ENCODE measurements at regions not wholly inside any gene's neighbourhood (a gene's known extent, or its start where the extent isn't known, plus 50 kb on each side); places are given as distances from the start of the nearest gene placed in this dataset.
"Not testable (repeated sequence)": the region's sequence is repeated elsewhere in the genome, so short reads cannot be mapped to it uniquely, and the experiment has no call there.

- ATAC-seq (ENCODE audit: insufficient read depth, low read depth); H3K27ac ChIP-seq (ENCODE audit: low read length); DNase-seq; H3K36me3 ChIP-seq (ENCODE audit: insufficient read depth, low read length); H2AFZ ChIP-seq (ENCODE audit: low read depth, low read length); H3K4me3 ChIP-seq (ENCODE audit: low read depth in 1 of 2, low read length in 2 of 2); H3K9ac ChIP-seq (ENCODE audit: low read depth, low read length); H3K4me2 ChIP-seq (ENCODE audit: insufficient read depth, low read length); H3K27me3 ChIP-seq (ENCODE audit: insufficient read depth, low read length, poor library complexity); H3K4me1 ChIP-seq (ENCODE audit: insufficient read depth, low read length); H3K79me2 ChIP-seq (ENCODE audit: insufficient read depth, low read length); H3K9me3 ChIP-seq (ENCODE audit: insufficient read depth, low read length, severe bottlenecking); H4K20me1 ChIP-seq (ENCODE audit: insufficient read depth, low read length): not testable (repeated sequence)
Measured at GRCh38 chrY:6495456-6495855, 249.4 kb downstream of the TSPY2 start.

- not testable (repeated sequence) for H3K9ac ChIP-seq (ENCODE audit: low read depth, low read length); H3K4me1 ChIP-seq (ENCODE audit: insufficient read depth, low read length); H3K36me3 ChIP-seq (ENCODE audit: insufficient read depth, low read length); DNase-seq; H4K20me1 ChIP-seq (ENCODE audit: insufficient read depth, low read length); H3K4me3 ChIP-seq (ENCODE audit: low read depth in 1 of 2, low read length in 2 of 2); H3K79me2 ChIP-seq (ENCODE audit: insufficient read depth, low read length); H3K27me3 ChIP-seq (ENCODE audit: insufficient read depth, low read length, poor library complexity); ATAC-seq (ENCODE audit: insufficient read depth, low read depth); H3K9me3 ChIP-seq (ENCODE audit: insufficient read depth, low read length, severe bottlenecking); H3K4me2 ChIP-seq (ENCODE audit: insufficient read depth, low read length); H3K27ac ChIP-seq (ENCODE audit: low read length); H2AFZ ChIP-seq (ENCODE audit: low read depth, low read length)
Measured at GRCh38 chrY:6508842-6509241, 262.8 kb downstream of the TSPY2 start.

GRCh38 chrY:6520047-6520446, 274.0 kb downstream of the TSPY2 start:
- not testable (repeated sequence) for ATAC-seq (ENCODE audit: insufficient read depth, low read depth); H4K20me1 ChIP-seq (ENCODE audit: insufficient read depth, low read length); H3K9me3 ChIP-seq (ENCODE audit: insufficient read depth, low read length, severe bottlenecking); H3K27me3 ChIP-seq (ENCODE audit: insufficient read depth, low read length, poor library complexity); H2AFZ ChIP-seq (ENCODE audit: low read depth, low read length); DNase-seq; H3K4me2 ChIP-seq (ENCODE audit: insufficient read depth, low read length); H3K27ac ChIP-seq (ENCODE audit: low read length); H3K9ac ChIP-seq (ENCODE audit: low read depth, low read length); H3K36me3 ChIP-seq (ENCODE audit: insufficient read depth, low read length); H3K79me2 ChIP-seq (ENCODE audit: insufficient read depth, low read length); H3K4me3 ChIP-seq (ENCODE audit: low read depth in 1 of 2, low read length in 2 of 2); H3K4me1 ChIP-seq (ENCODE audit: insufficient read depth, low read length)

GRCh38 chrY:6544076-6544756, 298.2 kb downstream of the TSPY2 start:
- not testable (repeated sequence) for H3K4me3 ChIP-seq (ENCODE audit: low read depth in 1 of 2, low read length in 2 of 2); H2AFZ ChIP-seq (ENCODE audit: low read depth, low read length); H3K27ac ChIP-seq (ENCODE audit: low read length); DNase-seq; H3K36me3 ChIP-seq (ENCODE audit: insufficient read depth, low read length); ATAC-seq (ENCODE audit: insufficient read depth, low read depth); H3K9me3 ChIP-seq (ENCODE audit: insufficient read depth, low read length, severe bottlenecking); H3K4me2 ChIP-seq (ENCODE audit: insufficient read depth, low read length); H3K9ac ChIP-seq (ENCODE audit: low read depth, low read length); H3K79me2 ChIP-seq (ENCODE audit: insufficient read depth, low read length); H3K27me3 ChIP-seq (ENCODE audit: insufficient read depth, low read length, poor library complexity); H3K4me1 ChIP-seq (ENCODE audit: insufficient read depth, low read length); H4K20me1 ChIP-seq (ENCODE audit: insufficient read depth, low read length)

DNA sequence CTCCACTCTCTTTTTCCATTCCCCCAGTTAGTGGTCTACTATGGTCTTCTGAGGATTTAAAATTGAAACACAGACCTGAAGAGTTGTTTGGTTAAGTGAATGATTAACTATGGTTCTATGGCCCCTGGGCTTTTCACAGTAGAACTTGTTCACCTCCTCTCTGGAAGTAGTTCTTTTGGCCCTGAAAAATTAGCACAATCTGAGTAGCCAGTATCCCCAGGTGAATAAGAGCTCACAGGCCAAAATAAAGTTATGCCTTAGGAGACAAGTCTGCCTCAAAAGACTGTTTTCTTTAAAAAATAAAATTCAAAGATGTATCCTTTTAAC, 298.7 kb downstream of the TSPY2 start:
- not testable (repeated sequence) for H3K9me3 ChIP-seq (ENCODE audit: insufficient read depth, low read length, severe bottlenecking); ATAC-seq (ENCODE audit: insufficient read depth, low read depth); H3K36me3 ChIP-seq (ENCODE audit: insufficient read depth, low read length); H3K27ac ChIP-seq (ENCODE audit: low read length); H3K4me3 ChIP-seq (ENCODE audit: low read depth in 1 of 2, low read length in 2 of 2); H3K27me3 ChIP-seq (ENCODE audit: insufficient read depth, low read length, poor library complexity); H4K20me1 ChIP-seq (ENCODE audit: insufficient read depth, low read length); H3K79me2 ChIP-seq (ENCODE audit: insufficient read depth, low read length); DNase-seq; H3K4me1 ChIP-seq (ENCODE audit: insufficient read depth, low read length); H3K4me2 ChIP-seq (ENCODE audit: insufficient read depth, low read length); H2AFZ ChIP-seq (ENCODE audit: low read depth, low read length); H3K9ac ChIP-seq (ENCODE audit: low read depth, low read length)

GRCh38 chrY:6552930-6553329, 306.9 kb downstream of the TSPY2 start:
- not testable (repeated sequence) for H3K27me3 ChIP-seq (ENCODE audit: insufficient read depth, low read length, poor library complexity); H3K4me3 ChIP-seq (ENCODE audit: low read depth in 1 of 2, low read length in 2 of 2); H2AFZ ChIP-seq (ENCODE audit: low read depth, low read length); H3K27ac ChIP-seq (ENCODE audit: low read length); H3K9ac ChIP-seq (ENCODE audit: low read depth, low read length); H3K9me3 ChIP-seq (ENCODE audit: insufficient read depth, low read length, severe bottlenecking); H4K20me1 ChIP-seq (ENCODE audit: insufficient read depth, low read length); H3K79me2 ChIP-seq (ENCODE audit: insufficient read depth, low read length); DNase-seq; H3K4me2 ChIP-seq (ENCODE audit: insufficient read depth, low read length); ATAC-seq (ENCODE audit: insufficient read depth, low read depth); H3K36me3 ChIP-seq (ENCODE audit: insufficient read depth, low read length); H3K4me1 ChIP-seq (ENCODE audit: insufficient read depth, low read length)

- not testable (repeated sequence) for H3K27ac ChIP-seq (ENCODE audit: low read length); H3K9ac ChIP-seq (ENCODE audit: low read depth, low read length); H4K20me1 ChIP-seq (ENCODE audit: insufficient read depth, low read length); H3K4me1 ChIP-seq (ENCODE audit: insufficient read depth, low read length); H3K79me2 ChIP-seq (ENCODE audit: insufficient read depth, low read length); H3K9me3 ChIP-seq (ENCODE audit: insufficient read depth, low read length, severe bottlenecking); H2AFZ ChIP-seq (ENCODE audit: low read depth, low read length); H3K36me3 ChIP-seq (ENCODE audit: insufficient read depth, low read length); DNase-seq; H3K27me3 ChIP-seq (ENCODE audit: insufficient read depth, low read length, poor library complexity); H3K4me3 ChIP-seq (ENCODE audit: low read depth in 1 of 2, low read length in 2 of 2); ATAC-seq (ENCODE audit: insufficient read depth, low read depth); H3K4me2 ChIP-seq (ENCODE audit: insufficient read depth, low read length)
Measured at GRCh38 chrY:6567030-6567429, 321.0 kb downstream of the TSPY2 start.
